OCI-LY7 (cell line): ENCODE measurements at regions not wholly inside any gene's neighbourhood (a gene's known extent, or its start where the extent isn't known, plus 50 kb on each side); places are given as distances from the start of the nearest gene placed in this dataset.
"Not testable (repeated sequence)": the region's sequence is repeated elsewhere in the genome, so short reads cannot be mapped to it uniquely, and the experiment has no call there.

Experiments
- BruUV-seq: library from RNA; stranded (reverse); fragments of 400-500 nt; replicated peaks from 2 replicates; lab custom pipeline; 2021; lab: Mats Ljungman, UMichigan
- CTCF ChIA-PET: fragments of 300-600 bp; sonication (Branson Sonifier 250); formaldehyde crosslinking; loops from one replicate; lab custom pipeline; 2022; ENCODE audit warnings: antibody characterized with exemption; ENCODE audit not compliant: unreplicated experiment; lab: Charles Lee
- POLR2A ChIA-PET: fragments of 300-600 bp; sonication (Branson Sonifier 250); formaldehyde crosslinking; loops from one replicate; lab custom pipeline; 2022; ENCODE audit warnings: antibody characterized with exemption; lab: Charles Lee
- DNase-seq: peaks from one replicate; pipeline ENCODE4 v3.0.0-alpha.2; 2015; ENCODE audit warnings: low spot score
- H2AFZ ChIP-seq: fragments of 200-600 bp; sonication (generic), shearing (Covaris generic); 2 replicates; pipeline ENCODE4 v1.6.1; 2014; ENCODE audit warnings: mild to moderate bottlenecking, antibody characterized with exemption, low read length, moderate library complexity
- H3K27ac ChIP-seq: fragments of 200-600 bp; sonication (generic); 2 replicates; pipeline ENCODE4 v1.5.1; 2014; ENCODE audit warnings: mixed run types, low read depth, mild to moderate bottlenecking, moderate library complexity, low read length, inconsistent platforms; ENCODE audit not compliant: poor library complexity, severe bottlenecking
- H3K36me3 ChIP-seq: fragments of 200-600 bp; sonication (generic); 2 replicates; pipeline ENCODE4 v1.6.1; 2014; ENCODE audit warnings: mild to moderate bottlenecking, antibody characterized with exemption, low read length, moderate library complexity, mixed read lengths; ENCODE audit not compliant: insufficient read depth
- H3K4me1 ChIP-seq: fragments of 200-600 bp; sonication (generic); 2 replicates; pipeline ENCODE4 v1.5.1; 2014; ENCODE audit warnings: mild to moderate bottlenecking, low read length; ENCODE audit not compliant: insufficient read depth, poor library complexity, severe bottlenecking
- H3K4me2 ChIP-seq: fragments of 200-600 bp; sonication (generic); 2 replicates; pipeline ENCODE4 v1.6.1; 2014; ENCODE audit warnings: mild to moderate bottlenecking, low read length
- H3K4me3 ChIP-seq: fragments of 200-600 bp; sonication (generic); 2 replicates; pipeline ENCODE4 v1.5.1; 2014; ENCODE audit warnings: mild to moderate bottlenecking, low read depth, low read length; ENCODE audit not compliant: poor library complexity, severe bottlenecking
- H3K79me2 ChIP-seq: fragments of 200-600 bp; sonication (generic); 2 replicates; pipeline ENCODE4 v1.6.1; 2016; ENCODE audit warnings: low read depth, mild to moderate bottlenecking, low read length, moderate library complexity, mixed read lengths; ENCODE audit not compliant: insufficient read depth
- H3K9me2 ChIP-seq: fragments of 200-600 bp; sonication (generic); 2 replicates; pipeline ENCODE4 v1.6.1; 2016; ENCODE audit warnings: mild to moderate bottlenecking, low read length, mixed read lengths; ENCODE audit not compliant: insufficient read depth
- H3K9me3 ChIP-seq: fragments of 200-600 bp; sonication (generic); 2 replicates; pipeline ENCODE4 v1.6.1; 2014; ENCODE audit warnings: mild to moderate bottlenecking, mixed run types, low read length, mixed read lengths
- H4K20me1 ChIP-seq: fragments of 200-600 bp; sonication (generic); 2 replicates; pipeline ENCODE4 v1.6.1; 2014; ENCODE audit warnings: mild to moderate bottlenecking, antibody characterized with exemption, low read length, moderate library complexity, mixed read lengths; ENCODE audit not compliant: insufficient read depth
- EZH2phosphoT487 ChIP-seq: fragments of 200-600 bp; sonication (generic); IDR thresholded peaks from 2 replicates; pipeline ENCODE4 v1.6.1; 2018; ENCODE audit warnings: low read depth, borderline replicate concordance, mild to moderate bottlenecking, mixed run types, antibody characterized with exemption, low read length, moderate library complexity, mixed read lengths
- intact Hi-C: fragments of 100-400 bp; cut with micrococcal nuclease; formaldehyde crosslinking; loops from one replicate; pipeline ENCODE4 v1.10.0; 2022; ENCODE audit not compliant: unreplicated experiment
- TF ChIP-seq, protein P1 (sequence below): fragments of 200-600 bp; sonication (generic); conservative IDR thresholded peaks from 2 replicates; pipeline ENCODE4 v1.5.1; 2014; ENCODE audit warnings: mild to moderate bottlenecking, antibody characterized with exemption, low read length, moderate library complexity, mixed read lengths

DNA sequence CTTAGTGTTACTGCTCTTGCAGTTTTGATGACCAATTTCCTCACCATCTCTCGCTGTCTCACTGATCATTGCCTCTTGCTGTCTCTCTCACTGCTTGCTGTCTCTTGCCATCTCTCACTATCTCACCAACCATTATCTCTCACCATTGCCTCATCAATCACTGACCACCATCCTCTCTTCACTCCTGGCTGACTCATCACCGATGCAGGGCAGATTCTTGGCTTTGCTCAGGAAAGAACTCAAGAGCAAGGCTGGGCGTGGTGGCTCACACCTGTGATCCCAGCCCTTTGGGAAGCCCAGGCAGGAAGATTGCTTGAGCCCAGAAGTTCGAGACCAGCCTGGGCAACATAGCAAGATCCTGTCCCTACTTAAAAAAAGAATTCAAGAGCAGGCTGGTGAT is 66.3 kb upstream of the SYN3 start:
- ChIA-PET CTCF (no interaction called here), POLR2A (no interaction called here)
- Histone ChIP-seq H4K20me1 (no peaks in the 10 kb centered on the region), H3K79me2 (no peaks in the 10 kb centered on the region), H3K9me3 (no peaks in the 10 kb centered on the region; the same call in 1 of the 2 replicates), H3K27ac (no peak overlapping the region), H3K4me2 (no peak overlapping the region), H3K36me3 (no peaks in the 10 kb centered on the region), H3K9me2 (no peaks in the 10 kb centered on the region), H3K4me3 (no peak overlapping the region), H3K4me1 (no peaks in the 10 kb centered on the region), H2AFZ (no peak overlapping the region)
- intact Hi-C loops = no loop called here
- no TSS peak for BruUV-seq
- DNase-seq = no peak
- no peak for TF ChIP-seq EZH2phosphoT487
- TF ChIP-seq, protein P1, sequence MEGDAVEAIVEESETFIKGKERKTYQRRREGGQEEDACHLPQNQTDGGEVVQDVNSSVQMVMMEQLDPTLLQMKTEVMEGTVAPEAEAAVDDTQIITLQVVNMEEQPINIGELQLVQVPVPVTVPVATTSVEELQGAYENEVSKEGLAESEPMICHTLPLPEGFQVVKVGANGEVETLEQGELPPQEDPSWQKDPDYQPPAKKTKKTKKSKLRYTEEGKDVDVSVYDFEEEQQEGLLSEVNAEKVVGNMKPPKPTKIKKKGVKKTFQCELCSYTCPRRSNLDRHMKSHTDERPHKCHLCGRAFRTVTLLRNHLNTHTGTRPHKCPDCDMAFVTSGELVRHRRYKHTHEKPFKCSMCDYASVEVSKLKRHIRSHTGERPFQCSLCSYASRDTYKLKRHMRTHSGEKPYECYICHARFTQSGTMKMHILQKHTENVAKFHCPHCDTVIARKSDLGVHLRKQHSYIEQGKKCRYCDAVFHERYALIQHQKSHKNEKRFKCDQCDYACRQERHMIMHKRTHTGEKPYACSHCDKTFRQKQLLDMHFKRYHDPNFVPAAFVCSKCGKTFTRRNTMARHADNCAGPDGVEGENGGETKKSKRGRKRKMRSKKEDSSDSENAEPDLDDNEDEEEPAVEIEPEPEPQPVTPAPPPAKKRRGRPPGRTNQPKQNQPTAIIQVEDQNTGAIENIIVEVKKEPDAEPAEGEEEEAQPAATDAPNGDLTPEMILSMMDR = no peak

DNA sequence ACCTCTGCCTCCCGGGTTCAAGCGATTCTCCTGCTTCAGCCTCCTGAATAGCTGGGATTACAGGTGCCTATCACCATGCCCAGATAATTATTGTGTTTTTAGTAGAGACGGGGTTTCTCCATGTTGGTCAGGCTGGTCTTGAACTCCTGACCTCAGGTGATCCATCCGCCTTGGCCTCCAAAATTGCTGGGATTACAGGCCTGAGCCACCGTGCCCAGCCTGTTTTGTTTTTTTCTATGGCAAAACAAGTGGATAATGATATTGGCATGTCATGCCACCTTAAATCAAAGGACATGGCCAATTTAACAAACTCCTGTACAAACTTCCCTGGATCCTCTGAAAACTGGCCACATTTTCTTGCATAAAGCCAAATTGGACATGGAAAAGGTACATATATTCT is 64.3 kb upstream of the SYN3 start:
- POLR2A ChIA-PET = interaction anchor here (1.5 kb wide), 1 partner anchor 19 kb away, joined by 4 read pairs; no protein-coding TSS in a partner anchor
- H3K9me2 ChIP-seq, H2AFZ ChIP-seq, H3K4me3 ChIP-seq, H4K20me1 ChIP-seq, H3K79me2 ChIP-seq, H3K4me2 ChIP-seq, H3K4me1 ChIP-seq, H3K36me3 ChIP-seq, CTCF ChIA-PET, DNase-seq, intact Hi-C loops, BruUV-seq, H3K9me3 ChIP-seq, H3K27ac ChIP-seq: not testable (repeated sequence)

DNA sequence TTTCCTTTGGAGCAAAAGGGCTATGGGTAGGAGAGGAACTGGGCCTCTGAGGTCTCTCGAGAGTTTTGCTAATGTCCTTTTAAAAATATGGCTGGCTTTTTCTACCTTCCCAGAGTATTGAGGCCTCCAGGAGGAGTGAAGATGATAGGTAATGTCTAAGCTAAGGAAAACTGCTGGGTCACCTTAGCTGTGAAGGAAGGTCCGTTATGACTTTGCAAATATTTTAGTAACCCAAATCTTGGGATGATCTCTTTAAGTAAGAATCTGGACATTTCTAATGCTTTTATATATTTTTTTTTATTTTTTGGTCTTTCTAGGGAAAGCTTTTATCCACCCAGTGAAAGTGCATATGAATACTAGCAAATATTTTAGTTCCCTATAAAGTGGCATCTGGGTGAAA is 60.9 kb upstream of the SYN3 start:
- H3K79me2 ChIP-seq = no peaks in the 10 kb centered on the region
- intact Hi-C loops = no loop called here
- H3K36me3 ChIP-seq = no peaks in the 10 kb centered on the region
- TF ChIP-seq, protein P1 = no peak
- TF ChIP-seq EZH2phosphoT487 = no peak
- H2AFZ ChIP-seq = no peak overlapping the region
- no peaks in the 10 kb centered on the region for H4K20me1 ChIP-seq
- no peak overlapping the region for H3K4me2 ChIP-seq
- H3K4me1 ChIP-seq = peaks cover 20% of the 10 kb centered on the region
- POLR2A ChIA-PET = no interaction called here
- no peak overlapping the region for H3K27ac ChIP-seq
- H3K9me3 ChIP-seq = no peaks in the 10 kb centered on the region; the same call in 1 of the 2 replicates
- CTCF ChIA-PET = interaction anchor here (0.5 kb wide), 1 partner anchor 839 kb away, joined by 5 read pairs; no protein-coding TSS in a partner anchor
- H3K9me2 ChIP-seq = no peaks in the 10 kb centered on the region
- no peak overlapping the region for H3K4me3 ChIP-seq
- BruUV-seq = no TSS peak
- no peak for DNase-seq
